Stimulated activated CD4-positive, alpha-beta T cell treated with anti-CD3 and anti-CD28 coated beads, Interleukin-12 subunit alpha, Interleukin-12 subunit beta, amount 100 ng/mL, for 48 hours (primary cell): ENCODE measurements at regions not wholly inside any gene's neighbourhood (a gene's known extent, or its start where the extent isn't known, plus 50 kb on each side); places are given as distances from the start of the nearest gene placed in this dataset.
"Not testable (repeated sequence)": the region's sequence is repeated elsewhere in the genome, so short reads cannot be mapped to it uniquely, and the experiment has no call there.

Experiments used
- DNase-seq, 3 donors: peaks; one replicate each; pipeline ENCODE4 v3.0.0-alpha.2; 2020; ENCODE audit warnings: low read depth in 2 of 3, low spot score in 1 of 3

GRCh38 chr17:72565006-72565405 lies 444.2 kb downstream of the SOX9 start:
- DNase-seq: no peak

- no peak for DNase-seq
These were observed 444.9 kb downstream of the SOX9 start for GRCh38 chr17:72565758-72566157.

- DNase-seq: no peak
These were observed 446.1 kb downstream of the SOX9 start for GRCh38 chr17:72566671-72567484.

GRCh38 chr17:72567774-72568173 lies 447.0 kb downstream of the SOX9 start:
- no peak for DNase-seq

GRCh38 chr17:72569148-72569946 lies 448.5 kb downstream of the SOX9 start:
- DNase-seq: no peak

GRCh38 chr17:72571813-72572396 lies 451.1 kb downstream of the SOX9 start:
- no peak for DNase-seq

GRCh38 chr17:72572604-72573491 lies 452.0 kb downstream of the SOX9 start:
- no peak for DNase-seq

GRCh38 chr17:72573492-72573801 lies 452.6 kb downstream of the SOX9 start:
- not testable (repeated sequence) for DNase-seq

GRCh38 chr17:72574675-72575510 lies 454.1 kb downstream of the SOX9 start:
- DNase-seq: no peak

- no peak for DNase-seq
These were observed 454.9 kb downstream of the SOX9 start for GRCh38 chr17:72575542-72576233.

GRCh38 chr17:72576289-72576759 lies 455.5 kb downstream of the SOX9 start:
- no peak for DNase-seq

GRCh38 chr17:72578817-72579470 lies 458.1 kb downstream of the SOX9 start:
- no peak for DNase-seq

GRCh38 chr17:72579990-72580320 lies 459.1 kb downstream of the SOX9 start:
- no peak for DNase-seq

- no peak for DNase-seq
These were observed 459.7 kb downstream of the SOX9 start for GRCh38 chr17:72580321-72581127.

- no peak for DNase-seq
These were observed 466.3 kb downstream of the SOX9 start for GRCh38 chr17:72587156-72587555.

GRCh38 chr17:72587773-72588511 lies 467.1 kb downstream of the SOX9 start:
- DNase-seq: no peak

GRCh38 chr17:72588561-72588960 lies 467.7 kb downstream of the SOX9 start:
- DNase-seq: no peak

GRCh38 chr17:72588961-72589360 lies 468.1 kb downstream of the SOX9 start:
- DNase-seq: peak in 1 of 3 donors; percentile 5
